ENCODE measurements at regions not wholly inside any gene's neighbourhood (a gene's known extent, or its start where the extent isn't known, plus 50 kb on each side); places are given as distances from the start of the nearest gene placed in this dataset.

GRCh38 chr4:71648923-71649322, 135.0 kb downstream of the GC start:
- H3K4me1 ChIP-seq = no peaks in the 10 kb centered on the region
- peaks cover 0 to 3% (median 0%) of the 10 kb centered on the region in 12 donors for H3K9me3 ChIP-seq
- no peaks in the 10 kb centered on the region for H3K27me3 ChIP-seq
- H3K36me3 ChIP-seq = no peaks in the 10 kb centered on the region
- WGBS, 4 donors = 65 to 83% (median 75%) methylated on average over 1 of the region's 1 CpG
- TF ChIP-seq POLR2A (IDR thresholded peaks at IDR 0.05) (no peak), CTCF (IDR thresholded peaks at IDR 0.05) (no peak)
- H3K27ac ChIP-seq = no peak overlapping the region
- intact Hi-C loops (cut with DNase I) = no loop called here
- no peak overlapping the region for H3K4me3 ChIP-seq
- DNase-seq (no peak), ATAC-seq (no peak)

- Histone ChIP-seq H3K4me3 (no peak overlapping the region), H3K27ac (no peak overlapping the region), H3K9me3 (peaks cover 0 to 3% (median 0%) of the 10 kb centered on the region in 12 donors), H3K4me1 (no peaks in the 10 kb centered on the region), H3K27me3 (no peaks in the 10 kb centered on the region), H3K36me3 (no peaks in the 10 kb centered on the region)
- 69 to 87% (median 78%) methylated on average over 5 of the region's 5 CpGs for WGBS, 4 donors
- ATAC-seq = no peak
- DNase-seq = no peak
- TF ChIP-seq CTCF (IDR thresholded peaks at IDR 0.05) = no peak
- no peak for TF ChIP-seq POLR2A (IDR thresholded peaks at IDR 0.05)
- intact Hi-C loops (cut with DNase I) = no loop called here
Measured at GRCh38 chr4:71648448-71648847, 135.4 kb downstream of the GC start.

GRCh38 chr4:71639380-71639779, 144.5 kb downstream of the GC start:
- Histone ChIP-seq H3K27me3 (no peaks in the 10 kb centered on the region), H3K36me3 (no peaks in the 10 kb centered on the region), H3K27ac (no peak overlapping the region), H3K4me1 (peaks cover 0 to 2% (median 0%) of the 10 kb centered on the region in 12 donors), H3K9me3 (no peaks in the 10 kb centered on the region), H3K4me3 (no peak overlapping the region)
- WGBS, 4 donors = 67 to 95% (median 73%) methylated on average over 2 of the region's 2 CpGs
- no peak for ATAC-seq
- no peak for TF ChIP-seq CTCF (IDR thresholded peaks at IDR 0.05)
- no peak for TF ChIP-seq POLR2A (IDR thresholded peaks at IDR 0.05)
- intact Hi-C loops (cut with DNase I) = no loop called here
- no peak for DNase-seq

GRCh38 chr4:71635139-71635748, 148.6 kb downstream of the GC start:
- no peak overlapping the region for H3K27ac ChIP-seq
- H3K27me3 ChIP-seq = no peaks in the 10 kb centered on the region
- H3K4me3 ChIP-seq = no peak overlapping the region
- 50 to 75% (median 54%) methylated on average over 1 of the region's 1 CpG for WGBS, 4 donors
- DNase-seq (no peak), ATAC-seq (no peak)
- peaks cover 0 to 2% (median 0%) of the 10 kb centered on the region in 12 donors for H3K4me1 ChIP-seq
- intact Hi-C loops (cut with DNase I) = no loop called here
- no peaks in the 10 kb centered on the region for H3K36me3 ChIP-seq
- TF ChIP-seq POLR2A (IDR thresholded peaks at IDR 0.05) = no peak
- no peak for TF ChIP-seq CTCF (IDR thresholded peaks at IDR 0.05)
- no peaks in the 10 kb centered on the region for H3K9me3 ChIP-seq
